Type B pancreatic cell (in vitro differentiated cells): ENCODE measurements at regions not wholly inside any gene's neighbourhood (a gene's known extent, or its start where the extent isn't known, plus 50 kb on each side); places are given as distances from the start of the nearest gene placed in this dataset.

ENCODE experiments used
- DNase-seq: peaks from one replicate; pipeline ENCODE4 v3.0.0; 2021; ENCODE audit warnings: mixed read lengths; ENCODE audit not compliant: unreplicated experiment; ENCODE audit errors: extremely low spot score
- H3K27ac Mint-ChIP-seq: 2 replicates; pipeline ENCODE4 v1.8.0; 2021; ENCODE audit warnings: mild to moderate bottlenecking, mixed read lengths
- H3K27me3 Mint-ChIP-seq: 2 replicates; pipeline ENCODE4 v1.8.0; 2021; ENCODE audit warnings: mixed read lengths
- H3K36me3 Mint-ChIP-seq: 2 replicates; pipeline ENCODE4 v1.8.0; 2021; ENCODE audit warnings: mixed read lengths
- H3K4me1 Mint-ChIP-seq: one replicate; pipeline ENCODE4 v1.8.0; 2021; ENCODE audit warnings: mixed read lengths; ENCODE audit not compliant: unreplicated experiment
- H3K4me3 Mint-ChIP-seq: 2 replicates; pipeline ENCODE4 v1.8.0; 2021; ENCODE audit warnings: mild to moderate bottlenecking, mixed read lengths
- H3K9me3 Mint-ChIP-seq: 2 replicates; pipeline ENCODE4 v1.8.0; 2021; ENCODE audit warnings: mixed read lengths
- TF ChIP-seq, protein P1 (sequence below): fragments of 200-600 bp; sonication (generic); conservative IDR thresholded peaks from 2 replicates; pipeline ENCODE4 v1.5.0; 2021; ENCODE audit warnings: antibody characterized with exemption, mild to moderate bottlenecking

DNA sequence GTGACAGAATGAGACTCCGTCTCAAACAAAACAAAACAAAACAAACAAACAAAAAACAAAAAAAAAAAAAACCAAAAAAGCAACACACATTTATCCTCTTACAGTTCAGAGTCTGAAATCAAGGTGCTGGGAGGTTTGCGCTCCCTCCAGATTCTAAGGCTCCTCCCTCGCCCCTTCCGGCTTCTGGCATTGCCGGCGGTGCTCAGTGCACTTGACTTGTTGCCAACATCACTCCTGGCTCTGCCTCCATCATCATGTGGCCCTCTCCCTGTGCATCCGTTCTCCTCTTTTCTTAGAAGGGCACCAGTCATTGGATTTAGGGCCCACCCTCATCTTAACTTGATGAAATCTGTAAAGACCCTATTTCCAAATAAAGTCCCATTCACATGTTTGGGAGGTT is 73.8 kb downstream of the RBFOX3 start:
- no peak overlapping the region for H3K27ac Mint-ChIP-seq
- H3K36me3 Mint-ChIP-seq = no peaks in the 10 kb centered on the region
- no peak for DNase-seq
- TF ChIP-seq, protein P1, sequence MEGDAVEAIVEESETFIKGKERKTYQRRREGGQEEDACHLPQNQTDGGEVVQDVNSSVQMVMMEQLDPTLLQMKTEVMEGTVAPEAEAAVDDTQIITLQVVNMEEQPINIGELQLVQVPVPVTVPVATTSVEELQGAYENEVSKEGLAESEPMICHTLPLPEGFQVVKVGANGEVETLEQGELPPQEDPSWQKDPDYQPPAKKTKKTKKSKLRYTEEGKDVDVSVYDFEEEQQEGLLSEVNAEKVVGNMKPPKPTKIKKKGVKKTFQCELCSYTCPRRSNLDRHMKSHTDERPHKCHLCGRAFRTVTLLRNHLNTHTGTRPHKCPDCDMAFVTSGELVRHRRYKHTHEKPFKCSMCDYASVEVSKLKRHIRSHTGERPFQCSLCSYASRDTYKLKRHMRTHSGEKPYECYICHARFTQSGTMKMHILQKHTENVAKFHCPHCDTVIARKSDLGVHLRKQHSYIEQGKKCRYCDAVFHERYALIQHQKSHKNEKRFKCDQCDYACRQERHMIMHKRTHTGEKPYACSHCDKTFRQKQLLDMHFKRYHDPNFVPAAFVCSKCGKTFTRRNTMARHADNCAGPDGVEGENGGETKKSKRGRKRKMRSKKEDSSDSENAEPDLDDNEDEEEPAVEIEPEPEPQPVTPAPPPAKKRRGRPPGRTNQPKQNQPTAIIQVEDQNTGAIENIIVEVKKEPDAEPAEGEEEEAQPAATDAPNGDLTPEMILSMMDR = no peak
- H3K9me3 Mint-ChIP-seq = no peaks in the 10 kb centered on the region
- peaks cover under 1% of the 10 kb centered on the region for H3K4me1 Mint-ChIP-seq
- peaks cover 14% of the 10 kb centered on the region for H3K27me3 Mint-ChIP-seq
- no peak overlapping the region for H3K4me3 Mint-ChIP-seq

DNA sequence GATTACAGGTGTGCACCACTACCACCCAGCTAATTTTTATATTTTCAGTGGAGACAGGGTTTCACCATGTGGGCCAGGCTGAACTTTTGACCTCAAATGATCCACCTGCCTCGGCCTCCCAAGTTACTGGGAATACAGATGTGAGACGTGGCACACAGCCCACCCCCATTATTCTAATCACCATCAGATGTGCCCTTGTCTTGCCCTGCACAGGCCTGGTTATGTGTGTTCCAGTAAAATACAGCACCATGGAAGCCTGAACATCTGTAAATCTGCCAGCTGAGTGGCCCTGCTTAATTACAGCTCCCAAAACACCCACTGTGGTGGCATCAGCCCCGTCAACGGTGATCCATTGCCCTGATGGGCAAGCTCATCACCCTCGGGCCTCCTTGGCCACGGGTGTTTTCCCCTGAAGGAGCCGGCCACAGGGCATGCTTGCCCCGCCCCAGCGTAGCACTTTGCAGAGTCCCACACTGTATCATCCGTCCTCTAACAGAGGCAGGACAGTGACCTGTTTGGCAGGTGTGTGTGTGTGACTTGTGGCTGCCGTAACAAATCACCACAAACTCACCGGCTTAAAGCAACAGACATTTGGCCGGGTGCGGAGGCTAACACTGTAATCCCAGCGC is 74.5 kb downstream of the RBFOX3 start:
- Mint-ChIP-seq H3K9me3 (no peaks in the 10 kb centered on the region), H3K4me1 (peaks cover 7% of the 10 kb centered on the region), H3K27ac (no peak overlapping the region), H3K27me3 (peaks cover 12% of the 10 kb centered on the region), H3K4me3 (no peak overlapping the region), H3K36me3 (no peaks in the 10 kb centered on the region)
- TF ChIP-seq, protein P1 = no peak
- no peak for DNase-seq

DNA sequence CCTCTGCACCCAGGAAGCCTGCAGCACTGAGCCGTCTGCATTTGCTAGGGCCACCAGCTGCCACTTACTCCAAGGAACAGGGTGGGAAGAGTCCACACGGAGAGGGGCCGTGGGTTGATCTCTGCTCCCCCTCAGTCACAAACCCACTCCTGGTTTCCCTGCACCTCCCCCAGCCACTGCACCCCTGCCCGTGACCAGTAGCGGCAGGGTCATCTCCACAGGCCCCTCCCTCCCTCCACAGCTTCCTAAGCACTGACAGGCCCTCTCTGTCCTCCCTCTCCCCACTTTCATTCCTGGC is 75.2 kb downstream of the RBFOX3 start:
- TF ChIP-seq, protein P1 = no peak
- H3K36me3 Mint-ChIP-seq = no peaks in the 10 kb centered on the region
- H3K27me3 Mint-ChIP-seq = peaks cover 12% of the 10 kb centered on the region
- H3K27ac Mint-ChIP-seq = no peak overlapping the region
- no peak for DNase-seq
- no peak overlapping the region for H3K4me3 Mint-ChIP-seq
- H3K9me3 Mint-ChIP-seq = no peaks in the 10 kb centered on the region
- peaks cover 7% of the 10 kb centered on the region for H3K4me1 Mint-ChIP-seq

DNA sequence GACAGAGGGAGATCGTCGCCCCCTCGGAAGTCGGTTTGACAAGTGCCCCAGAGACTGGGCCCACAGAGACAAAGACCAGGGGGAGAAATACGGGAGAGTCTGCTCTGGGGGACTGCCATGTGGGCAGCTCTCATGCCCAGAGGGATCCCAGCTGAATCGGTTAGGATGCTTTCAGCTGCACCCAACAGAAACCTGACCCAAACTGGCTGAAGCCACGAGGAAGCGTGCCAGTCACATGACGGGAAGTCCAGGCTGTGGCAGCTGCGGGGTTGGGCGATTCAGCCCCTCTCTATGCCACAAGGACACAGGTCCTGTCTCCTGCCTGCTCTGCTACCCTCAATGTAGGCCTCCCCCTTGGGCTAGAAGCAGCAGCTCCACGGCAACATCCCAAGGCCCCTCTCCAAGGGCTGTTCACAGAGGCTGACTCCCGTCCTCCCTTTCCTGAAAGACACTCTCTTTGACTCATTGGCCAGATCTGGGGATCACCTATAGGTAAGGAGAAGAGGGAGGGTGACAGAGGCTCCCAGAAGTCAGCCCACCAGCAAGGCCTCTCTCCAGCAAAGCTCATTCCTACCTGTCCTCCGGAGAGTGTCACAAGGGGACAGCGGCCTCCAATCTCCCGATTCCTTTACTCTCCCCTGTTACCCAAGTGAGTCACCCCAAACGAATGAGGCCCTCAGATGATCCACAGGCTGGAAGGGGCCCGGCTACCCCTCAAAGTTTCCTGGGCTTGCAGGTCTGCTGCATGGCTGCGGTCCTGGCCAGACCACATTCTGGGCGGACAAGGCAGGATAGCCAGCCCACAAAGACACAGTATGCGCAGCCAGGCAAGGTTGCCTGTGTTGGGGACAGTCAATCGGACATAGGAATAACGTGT is 75.8 kb downstream of the RBFOX3 start:
- peaks cover 7% of the 10 kb centered on the region for H3K4me1 Mint-ChIP-seq
- peaks cover 15% of the 10 kb centered on the region for H3K27me3 Mint-ChIP-seq
- TF ChIP-seq, protein P1 = no peak
- H3K36me3 Mint-ChIP-seq = no peaks in the 10 kb centered on the region
- no peak overlapping the region for H3K4me3 Mint-ChIP-seq
- no peaks in the 10 kb centered on the region for H3K9me3 Mint-ChIP-seq
- DNase-seq = no peak
- no peak overlapping the region for H3K27ac Mint-ChIP-seq

DNA sequence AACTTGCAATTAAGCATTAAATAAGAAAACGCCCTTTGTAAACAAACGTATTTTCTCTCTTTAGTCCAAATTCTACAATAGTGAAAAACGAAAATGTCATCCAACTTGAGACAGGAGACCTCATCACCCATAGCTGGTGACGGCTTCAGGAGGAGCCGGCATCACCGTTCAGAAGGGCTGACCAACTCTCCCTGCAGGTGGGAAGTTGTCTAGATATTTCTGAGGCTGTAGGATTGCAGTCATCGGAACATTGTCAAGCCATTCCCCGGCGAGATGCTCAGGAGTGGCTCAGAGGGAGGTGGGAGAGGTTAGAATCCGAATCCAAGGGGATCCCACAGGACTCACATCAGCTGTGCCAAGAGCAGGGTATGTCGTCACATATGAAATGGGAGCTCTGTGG is 76.7 kb downstream of the RBFOX3 start:
- Mint-ChIP-seq H3K27me3 (peaks cover 15% of the 10 kb centered on the region), H3K9me3 (no peaks in the 10 kb centered on the region), H3K27ac (no peak overlapping the region), H3K36me3 (no peaks in the 10 kb centered on the region), H3K4me1 (peaks cover 7% of the 10 kb centered on the region), H3K4me3 (no peak overlapping the region)
- TF ChIP-seq, protein P1 = no peak
- no peak for DNase-seq
